Left forelimb (tissue), 1 donor: ENCODE measurements at regions not wholly inside any gene's neighbourhood (a gene's known extent, or its start where the extent isn't known, plus 50 kb on each side); places are given as distances from the start of the nearest gene placed in this dataset.
"Not testable (repeated sequence)": the region's sequence is repeated elsewhere in the genome, so short reads cannot be mapped to it uniquely, and the experiment has no call there.

Source experiments
- DNase-seq: peaks from one replicate; pipeline ENCODE4 v3.0.0-alpha.2; 2018; ENCODE audit warnings: low spot score

GRCh38 chr3:32632533-32633265 lies 52.3 kb upstream of the CNOT10 start:
- no peak for DNase-seq

DNA sequence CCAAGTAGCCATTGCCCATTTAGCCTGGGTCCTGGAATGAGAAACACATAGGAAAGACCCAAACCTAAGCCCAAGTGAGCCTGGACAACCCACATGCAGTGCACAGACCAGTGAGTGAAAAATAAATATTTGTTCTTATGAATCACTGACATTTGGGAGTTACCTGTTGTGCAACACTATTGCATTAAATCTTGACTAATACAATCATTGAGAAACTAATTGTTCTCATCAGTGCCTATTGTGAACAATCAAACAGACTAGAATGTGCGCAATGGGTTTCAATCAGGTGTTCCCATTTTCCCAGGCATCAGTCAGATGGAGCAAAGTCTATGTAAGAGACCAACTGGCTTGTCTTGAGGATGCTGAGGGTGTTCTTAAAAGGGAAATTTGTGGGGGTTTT lies 54.7 kb upstream of the CNOT10 start:
- DNase-seq, result no peak

DNA sequence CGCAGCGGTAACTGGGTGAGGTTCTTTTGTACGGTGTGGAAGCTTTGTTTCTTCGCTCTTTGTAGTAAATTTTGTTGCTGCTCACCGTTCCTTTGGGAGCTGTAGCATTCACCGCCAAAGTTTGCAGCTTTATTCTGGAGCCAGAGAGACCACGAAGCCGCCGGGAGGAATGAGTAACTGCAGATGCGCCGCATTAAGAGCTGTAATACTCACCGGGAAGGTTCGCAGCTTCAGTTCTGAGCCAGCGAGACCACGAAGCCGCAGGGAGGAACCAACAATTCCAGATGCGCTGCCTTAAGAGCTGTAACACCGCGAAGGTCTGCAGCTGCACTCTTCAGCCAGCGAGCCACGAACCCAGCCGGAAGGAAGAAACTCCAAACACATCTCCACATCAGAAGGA lies 56.0 kb upstream of the DYNC1LI1 start:
- DNase-seq, result peak; percentile 68

DNA sequence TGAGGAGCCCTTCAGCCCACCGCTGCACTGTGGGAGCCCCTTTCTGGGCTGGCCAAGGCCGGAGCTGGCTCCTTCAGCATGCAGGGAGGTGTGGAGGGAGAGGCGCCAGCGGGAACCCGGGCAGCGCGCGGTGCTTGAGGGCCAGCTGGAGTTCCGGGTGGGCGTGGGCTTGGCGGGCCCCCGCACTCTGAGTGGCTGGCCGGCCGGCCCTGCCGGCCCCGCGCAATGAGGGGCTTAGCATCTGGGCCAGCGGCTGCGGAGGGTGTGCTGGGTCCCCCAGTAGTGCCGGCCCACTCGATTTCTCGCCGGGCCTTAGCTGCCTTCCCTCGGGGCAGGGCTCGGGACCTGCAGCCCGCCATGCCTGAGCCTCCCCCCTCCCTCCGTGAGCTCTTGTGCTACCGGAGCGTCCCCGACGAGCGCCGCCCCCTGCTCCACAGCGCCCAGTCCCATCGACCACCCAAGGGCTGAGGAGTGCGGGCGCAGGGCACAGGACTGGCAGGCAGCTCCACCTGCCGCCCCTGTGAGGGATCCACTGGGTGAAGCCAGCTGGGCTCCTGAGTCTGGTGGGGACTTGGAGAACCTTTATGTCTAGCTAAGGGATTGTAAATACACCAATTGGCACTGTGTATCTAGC lies 55.0 kb upstream of the DYNC1LI1 start:
- DNase-seq, result not testable (repeated sequence)

DNA sequence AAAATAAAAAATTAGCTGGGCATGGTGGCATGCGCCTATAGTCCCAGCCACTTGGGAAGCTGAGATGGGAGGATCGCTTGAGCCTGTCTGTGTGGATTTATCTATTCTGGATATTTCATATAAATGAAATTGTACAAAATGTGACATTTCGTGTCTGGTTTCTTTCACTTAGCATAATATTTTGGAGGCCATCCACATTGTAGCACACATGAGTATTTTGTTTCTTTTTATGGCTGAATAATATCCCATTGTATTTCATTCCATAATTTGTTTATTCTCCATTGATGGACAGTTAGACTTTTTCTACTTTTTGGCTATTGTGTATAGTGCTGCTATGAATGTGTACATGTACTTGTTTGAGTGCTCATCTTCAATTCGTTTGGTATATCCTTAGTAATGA lies 52.9 kb upstream of the DYNC1LI1 start:
- no peak for DNase-seq

GRCh38 chr3:32621466-32621865 lies 50.8 kb upstream of the DYNC1LI1 start:
- DNase-seq, result no peak

DNA sequence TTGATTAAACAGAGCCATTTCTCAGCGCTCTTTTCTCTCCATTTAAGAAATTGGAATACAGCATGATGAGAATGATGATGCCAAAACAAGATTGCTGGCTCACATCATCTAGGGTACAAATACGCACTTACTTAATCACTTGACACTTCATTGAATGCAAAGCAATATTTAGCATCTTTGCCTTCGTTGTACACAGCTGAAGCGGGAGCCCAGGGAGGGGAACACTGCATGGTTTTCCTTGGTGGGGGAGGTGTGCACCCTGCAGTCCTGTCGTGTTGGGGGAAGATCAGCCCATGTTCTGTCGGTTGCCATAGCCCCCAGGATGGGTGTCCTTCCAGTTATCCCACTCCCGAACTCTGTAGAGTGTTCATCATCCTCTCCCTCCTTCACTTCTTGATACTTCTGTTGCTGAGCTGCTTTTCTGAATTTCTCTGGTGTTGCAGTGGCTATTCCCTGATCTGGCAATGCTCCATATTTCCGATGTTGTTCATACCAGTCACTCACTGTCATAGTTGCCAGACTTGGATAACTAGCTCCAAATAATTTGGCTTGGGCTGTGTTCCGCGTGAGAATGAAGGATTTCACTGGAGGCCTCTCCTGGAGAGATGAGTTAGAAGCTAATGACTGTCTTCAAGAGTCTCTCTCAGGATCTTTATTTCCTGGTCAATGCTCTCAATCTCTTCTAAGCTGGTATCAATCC lies 50.1 kb upstream of the DYNC1LI1 start:
- DNase-seq, result no peak
